Glomerular endothelial cell (primary cell): ENCODE measurements at regions not wholly inside any gene's neighbourhood (a gene's known extent, or its start where the extent isn't known, plus 50 kb on each side); places are given as distances from the start of the nearest gene placed in this dataset.

ENCODE experiments used
- DNase-seq: peaks from one replicate; pipeline ENCODE4 v3.0.0-alpha.2; 2011; ENCODE audit warnings: low read depth, low spot score; ENCODE audit errors: extremely low read depth

GRCh38 chr1:83813576-83813975 is 185.4 kb downstream of the TTLL7 start:
- no peak for DNase-seq

DNA sequence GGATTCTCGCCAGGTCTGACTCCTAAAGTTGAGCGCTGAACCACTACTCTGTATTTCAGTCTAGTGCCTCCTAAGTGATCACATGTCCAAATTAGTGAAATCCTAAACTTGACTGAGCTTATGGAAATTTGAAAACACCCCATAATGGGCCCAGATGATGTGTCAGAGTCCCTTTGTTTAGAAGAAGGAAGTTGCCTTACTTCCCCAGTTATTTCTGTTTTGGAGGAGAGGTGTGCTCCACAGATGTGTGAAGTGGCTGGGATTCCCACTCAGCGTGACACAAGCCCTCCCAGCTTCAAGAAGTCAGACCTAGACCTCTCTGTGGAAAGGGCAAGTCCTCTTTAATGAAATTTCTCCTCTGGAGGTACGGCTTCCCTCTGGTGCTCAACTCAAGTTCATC is 188.8 kb downstream of the TTLL7 start:
- DNase-seq = no peak

DNA sequence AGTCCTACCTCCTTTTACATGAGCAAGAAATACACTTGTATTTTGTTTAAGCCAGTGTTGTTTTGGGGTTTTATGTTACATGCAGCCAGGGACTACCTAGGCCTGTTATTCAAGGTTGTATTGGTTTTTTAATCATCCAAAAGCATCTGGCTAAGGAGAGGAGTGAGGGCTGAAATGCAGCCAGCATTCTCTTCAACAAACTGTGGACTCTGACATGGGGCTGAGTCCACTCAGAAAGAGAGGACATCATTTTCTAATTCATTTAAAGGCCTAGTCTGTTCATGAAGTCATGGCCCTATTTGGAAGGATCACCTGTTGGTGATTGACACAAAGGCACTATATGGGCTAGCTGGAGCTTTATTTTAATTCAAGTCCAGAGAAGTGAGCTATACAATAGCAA is 190.4 kb downstream of the TTLL7 start:
- DNase-seq = no peak

- no peak for DNase-seq
These were observed 191.1 kb downstream of the TTLL7 start for GRCh38 chr1:83807821-83808220.

DNA sequence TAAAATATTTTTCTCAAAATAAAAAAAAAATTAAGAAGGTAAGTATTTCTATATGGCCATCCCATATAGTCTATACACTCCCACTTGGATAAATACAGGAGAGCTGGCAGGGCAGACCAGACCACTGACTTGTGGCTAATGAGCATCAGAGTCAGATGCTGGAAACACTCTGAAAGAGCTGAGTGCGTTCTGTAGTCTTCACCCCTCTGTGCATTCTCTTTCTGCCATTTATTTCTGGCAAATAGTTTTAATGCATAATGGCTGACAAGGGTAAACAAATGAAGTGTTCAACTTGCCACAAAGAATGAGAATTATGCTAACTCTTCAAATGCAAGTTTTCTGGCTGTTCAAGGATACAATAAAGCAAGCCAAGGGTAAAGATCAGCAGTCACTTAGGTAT is 191.7 kb downstream of the TTLL7 start:
- no peak for DNase-seq

GRCh38 chr1:83805921-83806320 is 193.0 kb downstream of the TTLL7 start:
- no peak for DNase-seq

GRCh38 chr1:83802460-83803152 is 196.3 kb downstream of the TTLL7 start:
- DNase-seq = no peak

- no peak for DNase-seq
These were observed 196.9 kb downstream of the TTLL7 start for GRCh38 chr1:83802023-83802422.

DNA sequence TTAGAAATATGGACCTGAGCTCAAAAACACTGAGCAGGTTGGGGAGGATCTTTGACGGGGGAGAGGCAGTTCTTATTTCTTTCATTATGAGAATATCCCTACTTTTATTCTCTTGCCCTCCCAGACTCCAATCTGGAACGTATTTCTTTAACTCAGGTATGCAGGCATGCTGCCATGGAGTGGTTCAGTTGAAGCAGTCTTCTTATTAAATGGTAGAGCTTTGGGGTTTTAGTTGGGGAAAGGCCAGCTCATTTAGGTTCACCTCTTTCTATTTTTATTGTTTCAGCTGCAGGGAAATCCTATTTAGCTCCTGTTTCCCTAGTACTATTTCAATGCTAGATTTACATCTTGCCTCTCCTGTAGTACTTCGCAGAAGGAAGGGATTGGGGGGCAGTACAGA is 198.9 kb downstream of the TTLL7 start:
- DNase-seq = no peak

DNA sequence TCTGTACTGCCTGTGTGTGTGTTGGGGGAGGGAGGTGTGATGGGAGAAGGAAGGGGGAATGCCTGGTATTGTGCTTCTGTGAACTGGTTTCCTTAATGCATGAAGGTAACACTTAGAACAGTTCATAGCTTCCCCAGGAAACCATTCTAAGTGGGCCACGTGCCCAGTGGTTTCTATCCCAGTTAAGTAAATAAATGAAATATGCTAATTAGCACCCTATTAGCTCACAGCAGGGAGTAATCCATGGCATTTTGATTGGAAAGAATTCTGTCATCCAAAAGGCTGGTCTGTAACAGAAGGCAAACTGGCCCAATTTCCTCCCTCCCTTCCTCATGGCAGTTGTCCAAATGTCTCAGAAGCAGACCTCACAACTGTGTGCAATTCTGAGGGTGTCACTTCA is 199.3 kb downstream of the TTLL7 start:
- no peak for DNase-seq

DNA sequence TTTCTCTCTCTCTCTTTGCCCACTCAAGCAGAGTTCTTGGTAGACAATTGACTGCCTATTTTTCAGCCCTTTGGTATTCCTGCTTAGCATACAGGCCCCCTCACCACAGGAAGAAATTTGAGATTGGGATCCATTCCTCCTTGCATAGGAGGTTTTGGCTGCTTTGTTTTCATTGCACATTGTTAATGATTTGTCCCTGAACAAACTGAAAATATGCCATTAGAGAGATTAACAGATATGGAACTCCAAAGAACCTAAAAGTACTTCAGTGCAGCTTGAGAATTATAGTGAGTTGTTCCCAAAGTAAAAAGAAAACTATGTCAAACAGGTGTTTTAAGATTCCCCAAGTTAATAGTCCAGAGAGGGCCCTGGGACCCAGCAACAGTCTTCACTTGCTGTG is 200.0 kb downstream of the TTLL7 start:
- DNase-seq = no peak

GRCh38 chr1:83796409-83796808 is 202.5 kb downstream of the TTLL7 start:
- DNase-seq = no peak

DNA sequence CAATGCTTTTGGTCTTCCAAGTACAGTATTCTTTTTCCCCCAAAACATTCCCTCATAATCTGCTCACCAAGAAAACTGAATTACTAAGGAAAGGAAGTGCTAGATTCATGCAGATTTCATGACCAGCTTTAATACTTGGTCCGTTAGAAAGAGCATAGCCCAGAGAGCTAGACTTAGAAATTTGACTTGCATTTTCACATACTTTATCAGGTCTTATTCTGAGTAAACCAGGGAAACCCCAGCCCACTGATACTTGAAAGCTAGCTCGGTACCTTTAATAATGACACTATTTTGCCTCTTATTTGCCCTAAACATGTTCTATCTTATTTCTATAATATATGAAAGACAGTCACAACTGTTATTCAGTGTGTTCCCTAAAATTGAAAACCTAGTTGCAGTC is 204.5 kb downstream of the TTLL7 start:
- no peak for DNase-seq

DNA sequence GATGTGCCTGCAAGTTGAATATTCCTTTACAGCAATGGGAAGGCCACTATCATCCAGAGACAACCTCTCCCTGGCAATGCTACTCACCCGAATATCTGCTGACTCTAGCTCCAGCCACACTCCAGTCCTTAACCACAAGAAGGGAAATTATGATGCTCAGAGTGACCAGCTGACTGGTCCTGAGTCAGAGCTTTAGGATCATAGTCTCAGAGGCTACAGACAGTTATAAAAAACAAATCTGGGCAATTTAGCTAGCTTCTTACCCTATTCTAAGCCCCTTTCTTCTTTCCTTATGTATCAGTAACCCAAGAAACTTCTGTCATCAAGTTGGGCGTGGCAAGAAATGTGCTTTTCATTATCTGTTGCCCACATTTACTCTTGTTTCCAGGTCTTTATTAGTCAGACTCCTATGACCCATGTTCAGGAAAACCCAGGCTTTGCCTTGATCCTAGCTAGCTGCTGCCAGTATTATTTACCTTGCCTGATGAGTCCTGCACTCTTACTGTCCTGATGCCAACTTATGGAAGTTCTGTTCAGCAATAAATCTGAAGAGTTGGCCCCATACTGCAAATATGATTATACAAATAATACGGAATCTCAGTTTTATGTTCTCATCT is 207.0 kb downstream of the TTLL7 start:
- DNase-seq = no peak

GRCh38 chr1:83790446-83790845 is 208.5 kb downstream of the TTLL7 start:
- DNase-seq = no peak

GRCh38 chr1:83787246-83787998 is 211.5 kb downstream of the TTLL7 start:
- DNase-seq = no peak

- DNase-seq = no peak
These were observed 217.3 kb downstream of the TTLL7 start for GRCh38 chr1:83781667-83782066.

DNA sequence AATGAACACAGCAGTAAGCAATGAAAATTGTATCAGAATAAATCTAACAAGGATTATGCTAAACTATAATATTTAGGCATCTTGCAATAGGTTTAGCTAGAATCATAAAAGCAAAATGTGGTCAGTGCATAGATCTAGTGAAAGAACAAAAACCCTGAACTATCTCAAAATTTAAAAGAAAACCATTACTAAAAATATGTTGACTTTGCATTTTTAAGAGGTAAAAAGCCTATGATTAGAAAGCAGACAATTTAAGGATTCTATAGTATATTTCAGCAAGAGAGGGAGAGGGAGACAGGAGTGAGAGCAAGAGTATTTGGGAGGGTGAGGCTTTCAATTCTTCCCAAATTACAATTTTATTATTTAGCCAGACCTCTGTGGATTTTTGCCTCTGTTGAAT is 219.4 kb downstream of the TTLL7 start:
- DNase-seq = no peak

DNA sequence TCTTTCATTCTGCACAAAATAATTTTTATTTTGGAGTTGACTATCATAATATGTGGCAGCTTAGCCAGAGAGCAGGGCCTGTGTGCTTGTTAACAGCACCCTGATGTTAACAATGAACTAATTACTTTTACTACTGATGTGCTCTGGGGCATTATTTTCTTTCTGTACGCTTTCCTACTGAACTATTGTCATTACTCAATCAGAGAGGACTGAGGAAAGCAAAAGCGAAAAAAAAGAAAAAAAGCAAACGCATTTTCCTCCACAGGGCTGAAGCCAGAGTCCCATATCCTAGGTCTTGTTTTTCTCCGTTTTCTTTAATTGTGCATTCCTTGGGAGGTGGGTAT is 221.2 kb downstream of the TTLL7 start:
- no peak for DNase-seq

GRCh38 chr1:83776913-83777757 is 221.8 kb downstream of the TTLL7 start:
- DNase-seq = no peak

GRCh38 chr1:83775977-83776603 is 222.8 kb downstream of the TTLL7 start:
- DNase-seq = no peak
